Neural progenitor cell (in vitro differentiated cells): ENCODE measurements at regions not wholly inside any gene's neighbourhood (a gene's known extent, or its start where the extent isn't known, plus 50 kb on each side); places are given as distances from the start of the nearest gene placed in this dataset.

Source experiments
- EZH2 ChIP-seq: fragments of 200-600 bp; sonication (generic); IDR thresholded peaks from 2 replicates; pipeline ENCODE4 v1.6.1; 2017; ENCODE audit warnings: antibody characterized with exemption, mild to moderate bottlenecking, moderate library complexity
- EZH2phosphoT487 ChIP-seq: fragments of 200-600 bp; sonication (generic); IDR thresholded peaks from 2 replicates; pipeline ENCODE4 v1.6.1; 2017; ENCODE audit warnings: antibody characterized with exemption
- TF ChIP-seq, protein P1 (sequence below): fragments of 200-600 bp; sonication (generic); IDR thresholded peaks from 2 replicates; pipeline ENCODE4 v1.5.1; 2017; ENCODE audit warnings: antibody characterized with exemption, mild to moderate bottlenecking

DNA sequence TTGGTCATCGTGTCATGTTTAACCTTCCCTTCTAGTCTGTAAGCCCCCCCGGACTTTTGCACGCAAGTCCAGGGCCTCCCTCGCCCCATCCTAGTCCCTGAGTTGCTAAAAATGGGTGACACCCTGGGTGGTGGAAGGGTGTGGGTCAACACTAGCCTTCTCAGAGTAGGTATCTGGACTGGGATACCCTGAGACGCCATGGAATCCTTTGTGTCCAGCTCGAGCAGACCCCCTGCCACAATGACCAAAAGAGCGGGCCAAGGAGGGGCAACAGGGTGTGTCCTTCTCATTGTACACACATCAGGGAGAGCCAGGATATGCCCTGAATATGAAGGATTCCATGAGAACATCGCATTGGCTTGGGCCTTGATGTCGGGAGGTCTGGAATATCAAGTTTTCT is 67.5 kb upstream of the ATP12A start:
- TF ChIP-seq, protein P1, sequence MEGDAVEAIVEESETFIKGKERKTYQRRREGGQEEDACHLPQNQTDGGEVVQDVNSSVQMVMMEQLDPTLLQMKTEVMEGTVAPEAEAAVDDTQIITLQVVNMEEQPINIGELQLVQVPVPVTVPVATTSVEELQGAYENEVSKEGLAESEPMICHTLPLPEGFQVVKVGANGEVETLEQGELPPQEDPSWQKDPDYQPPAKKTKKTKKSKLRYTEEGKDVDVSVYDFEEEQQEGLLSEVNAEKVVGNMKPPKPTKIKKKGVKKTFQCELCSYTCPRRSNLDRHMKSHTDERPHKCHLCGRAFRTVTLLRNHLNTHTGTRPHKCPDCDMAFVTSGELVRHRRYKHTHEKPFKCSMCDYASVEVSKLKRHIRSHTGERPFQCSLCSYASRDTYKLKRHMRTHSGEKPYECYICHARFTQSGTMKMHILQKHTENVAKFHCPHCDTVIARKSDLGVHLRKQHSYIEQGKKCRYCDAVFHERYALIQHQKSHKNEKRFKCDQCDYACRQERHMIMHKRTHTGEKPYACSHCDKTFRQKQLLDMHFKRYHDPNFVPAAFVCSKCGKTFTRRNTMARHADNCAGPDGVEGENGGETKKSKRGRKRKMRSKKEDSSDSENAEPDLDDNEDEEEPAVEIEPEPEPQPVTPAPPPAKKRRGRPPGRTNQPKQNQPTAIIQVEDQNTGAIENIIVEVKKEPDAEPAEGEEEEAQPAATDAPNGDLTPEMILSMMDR, result no peak
- TF ChIP-seq EZH2 (no peak), EZH2phosphoT487 (no peak)
